ENCODE measurements at regions not wholly inside any gene's neighbourhood (a gene's known extent, or its start where the extent isn't known, plus 50 kb on each side); places are given as distances from the start of the nearest gene placed in this dataset.

DNA sequence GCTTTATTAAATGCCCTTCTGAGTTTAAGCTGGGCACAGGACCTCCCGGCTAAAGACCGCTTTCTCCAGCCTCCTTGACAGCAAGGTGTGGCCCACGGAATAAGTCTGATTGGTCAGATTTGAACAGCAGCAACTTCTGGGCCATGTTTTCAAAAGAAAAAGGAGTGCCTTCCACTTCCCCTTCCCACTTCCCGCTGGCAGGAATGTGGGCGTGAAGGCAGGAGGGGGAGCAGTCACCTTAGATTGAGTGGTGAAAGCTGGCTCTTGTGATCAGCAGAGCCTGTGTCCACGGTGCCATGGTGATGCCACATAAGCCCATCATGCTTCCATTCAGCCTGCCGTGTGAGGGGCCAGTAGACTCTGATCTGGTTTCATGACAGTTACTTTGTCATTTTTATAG, 136.6 kb upstream of the GLI2 start:
- no peak for TF ChIP-seq EZH2 (IDR thresholded peaks at IDR 0.05)
- TF ChIP-seq, protein P1, sequence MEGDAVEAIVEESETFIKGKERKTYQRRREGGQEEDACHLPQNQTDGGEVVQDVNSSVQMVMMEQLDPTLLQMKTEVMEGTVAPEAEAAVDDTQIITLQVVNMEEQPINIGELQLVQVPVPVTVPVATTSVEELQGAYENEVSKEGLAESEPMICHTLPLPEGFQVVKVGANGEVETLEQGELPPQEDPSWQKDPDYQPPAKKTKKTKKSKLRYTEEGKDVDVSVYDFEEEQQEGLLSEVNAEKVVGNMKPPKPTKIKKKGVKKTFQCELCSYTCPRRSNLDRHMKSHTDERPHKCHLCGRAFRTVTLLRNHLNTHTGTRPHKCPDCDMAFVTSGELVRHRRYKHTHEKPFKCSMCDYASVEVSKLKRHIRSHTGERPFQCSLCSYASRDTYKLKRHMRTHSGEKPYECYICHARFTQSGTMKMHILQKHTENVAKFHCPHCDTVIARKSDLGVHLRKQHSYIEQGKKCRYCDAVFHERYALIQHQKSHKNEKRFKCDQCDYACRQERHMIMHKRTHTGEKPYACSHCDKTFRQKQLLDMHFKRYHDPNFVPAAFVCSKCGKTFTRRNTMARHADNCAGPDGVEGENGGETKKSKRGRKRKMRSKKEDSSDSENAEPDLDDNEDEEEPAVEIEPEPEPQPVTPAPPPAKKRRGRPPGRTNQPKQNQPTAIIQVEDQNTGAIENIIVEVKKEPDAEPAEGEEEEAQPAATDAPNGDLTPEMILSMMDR (IDR thresholded peaks at IDR 0.05) = no peak
- no peak for TF ChIP-seq EZH2phosphoT487 (IDR thresholded peaks at IDR 0.05)
